GM12878 (cell line): ENCODE measurements at regions not wholly inside any gene's neighbourhood (a gene's known extent, or its start where the extent isn't known, plus 50 kb on each side); places are given as distances from the start of the nearest gene placed in this dataset.

ENCODE experiments used
- ATAC-seq: fragments of 200-7000 bp; cut with Tn5 transposase; 3 replicates; pipeline ENCODE4 v1.9.1; 2020; ENCODE audit warnings: mild to moderate bottlenecking, moderate library complexity
- BruUV-seq: library from RNA; stranded (reverse); fragments of 400-500 nt; replicated peaks from 2 replicates; lab custom pipeline; 2021; lab: Mats Ljungman, UMichigan
- CTCF ChIA-PET: fragments of 300-600 bp; sonication (Branson Sonifier 250); formaldehyde crosslinking; extraction: SDS; loops from one replicate; lab custom pipeline; 2021; ENCODE audit warnings: inconsistent platforms; lab: Yijun Ruan, JAX
- POLR2A ChIA-PET: fragments of 350-600 bp; formaldehyde crosslinking; extraction: SDS; loops from one replicate; lab custom pipeline; 2021; ENCODE audit warnings: inconsistent platforms; lab: Charles Lee
- RAD21 ChIA-PET: fragments of 300-600 bp; sonication (Branson Sonifier 250); formaldehyde crosslinking; loops from one replicate; lab custom pipeline; 2023; ENCODE audit warnings: antibody characterized with exemption; ENCODE audit not compliant: unreplicated experiment; lab: Charles Lee
- SMC1A ChIA-PET: fragments of 300-600 bp; sonication (Branson Sonifier 250); formaldehyde crosslinking; loops from one replicate; lab custom pipeline; 2023; ENCODE audit not compliant: unreplicated experiment, uncharacterized antibody; lab: Charles Lee
- DNase-seq: peaks from one replicate; pipeline ENCODE4 v3.0.0-alpha.2; 2011; ENCODE audit warnings: low read depth, low spot score
- FAIRE-seq: peaks from 3 replicates; lab custom pipeline; 2011; peaks lifted over from hg19 to GRCh38; lab: Jason Lieb, UNC
- H2AFZ ChIP-seq: 2 replicates; pipeline ENCODE4 v1.6.0; 2011; ENCODE audit warnings: low read depth, low read length, control low read depth; ENCODE audit not compliant: control insufficient read depth
- H3K27ac ChIP-seq: 2 replicates; pipeline ENCODE4 v1.5.1; 2011; ENCODE audit warnings: control low read depth; ENCODE audit not compliant: control insufficient read depth, insufficient read depth
- H3K27me3 ChIP-seq, 2 experiments: replicated peaks in 1 of 2; 2 replicates each; pipeline versions ENCODE4 v1.6.0 to v1.6.1; 2011; ENCODE audit warnings: low read length in 1 of 2; ENCODE audit not compliant: control insufficient read depth in 2 of 2, insufficient read depth in 2 of 2
- H3K36me3 ChIP-seq, 2 experiments: 2 replicates each; pipeline ENCODE4 v1.5.1; 2011; ENCODE audit warnings: low read length in 1 of 2; ENCODE audit not compliant: control insufficient read depth in 2 of 2, insufficient read depth in 2 of 2
- H3K4me1 ChIP-seq: 2 replicates; pipeline ENCODE4 v1.6.1; 2011; ENCODE audit warnings: mild to moderate bottlenecking, low read length, moderate library complexity, mixed read lengths; ENCODE audit not compliant: control insufficient read depth, insufficient read depth
- H3K4me2 ChIP-seq: 2 replicates; pipeline ENCODE4 v1.6.0; 2011; ENCODE audit warnings: control low read depth; ENCODE audit not compliant: control insufficient read depth, insufficient read depth
- H3K4me3 ChIP-seq: fragments of 200-600 bp; sonication (generic); 2 replicates; pipeline ENCODE4 v1.5.1; 2016
- H3K79me2 ChIP-seq: 2 replicates; pipeline ENCODE4 v1.6.0; 2011; ENCODE audit warnings: low read length; ENCODE audit not compliant: control insufficient read depth, insufficient read depth
- H3K9ac ChIP-seq: 2 replicates; pipeline ENCODE4 v1.8.0; 2011; ENCODE audit warnings: low read length, control low read depth, mixed read lengths; ENCODE audit not compliant: control insufficient read depth, insufficient read depth
- H3K9me3 ChIP-seq: replicated peaks from 3 replicates; pipeline ENCODE4 v1.5.1; 2011; ENCODE audit warnings: mild to moderate bottlenecking, low read length; ENCODE audit not compliant: control insufficient read depth, insufficient read depth
- H4K20me1 ChIP-seq: 2 replicates; pipeline ENCODE4 v1.6.0; 2011; ENCODE audit not compliant: control insufficient read depth, insufficient read depth
- BCL11A ChIP-seq: IDR thresholded peaks from 2 replicates; pipeline ENCODE4 v1.6.1; 2011; ENCODE audit warnings: low read depth, low read length
- GABPA ChIP-seq: IDR thresholded peaks from 2 replicates; pipeline ENCODE4 v1.6.1; 2014; ENCODE audit warnings: antibody characterized with exemption, low read depth, mild to moderate bottlenecking, inconsistent platforms
- HDAC6 ChIP-seq: fragments of 200-600 bp; sonication (generic); IDR thresholded peaks from one replicate; pipeline ENCODE4 v1.8.0; 2017; ENCODE audit warnings: antibody characterized with exemption; ENCODE audit not compliant: unreplicated experiment
- HDGF ChIP-seq: fragments of 450-650 bp; IDR thresholded peaks from 2 replicates; pipeline ENCODE4 v1.6.1; 2016; ENCODE audit warnings: antibody characterized with exemption
- MXI1 ChIP-seq: fragments of 150-350 bp; IDR thresholded peaks from 2 replicates; pipeline ENCODE4 v1.6.1; 2011; ENCODE audit warnings: low read depth, mild to moderate bottlenecking, inconsistent platforms, low read length, improper control_type of control experiment
- NFIC ChIP-seq: IDR thresholded peaks from 2 replicates; pipeline ENCODE4 v1.6.1; 2012; ENCODE audit warnings: low read depth, mild to moderate bottlenecking, inconsistent platforms, low read length, moderate library complexity
- NFYB ChIP-seq: IDR thresholded peaks from 2 replicates; pipeline ENCODE4 v1.6.1; 2011; ENCODE audit warnings: low read depth, mild to moderate bottlenecking, low read length, improper control_type of control experiment, moderate library complexity; ENCODE audit not compliant: insufficient read depth
- PAX5 ChIP-seq: IDR thresholded peaks from 2 replicates; pipeline ENCODE4 v1.6.1; 2011; ENCODE audit warnings: low read depth, low read length, borderline replicate concordance
- POU2F2 ChIP-seq: IDR thresholded peaks from 3 replicates; pipeline ENCODE4 v1.6.1; 2011; ENCODE audit warnings: low read depth, mild to moderate bottlenecking, low read length, borderline replicate concordance
- SMARCA5 ChIP-seq: fragments of 450-650 bp; IDR thresholded peaks from 2 replicates; pipeline ENCODE4 v1.6.1; 2017; ENCODE audit warnings: mild to moderate bottlenecking
- SP1 ChIP-seq: IDR thresholded peaks from one replicate; pipeline ENCODE4 v1.6.1; 2011; ENCODE audit warnings: low read depth, low read length
- STAT3 ChIP-seq: IDR thresholded peaks from 2 replicates; pipeline ENCODE4 v1.6.1; 2011; ENCODE audit warnings: low read depth, low read length, improper control_type of control experiment
- TBL1XR1 ChIP-seq: IDR thresholded peaks from 2 replicates; pipeline ENCODE4 v1.6.1; 2012; ENCODE audit warnings: low read depth, low read length, improper control_type of control experiment
- TCF7 ChIP-seq: IDR thresholded peaks from 2 replicates; pipeline ENCODE4 v1.6.1; 2014; ENCODE audit warnings: antibody characterized with exemption, borderline replicate concordance
- ZBED1 ChIP-seq: IDR thresholded peaks from 2 replicates; pipeline ENCODE4 v1.6.1; 2016; ENCODE audit warnings: borderline replicate concordance
- WGBS: methylation state at CpG from one replicate; pipeline ENCODE4 v1.1.6; 2016; ENCODE audit warnings: low lambda C conversion rate; ENCODE audit not compliant: insufficient replicate concordance, insufficient coverage; ENCODE audit errors: missing lambda C conversion rate; 5-methylcytosine and 5-hydroxymethylcytosine counted together
- in situ Hi-C: fragments of 300-500 bp; cut with MboI; formaldehyde crosslinking; loops from 9 replicates; pipeline ENCODE4 v1.14.3; 2018; ENCODE audit warnings: mixed read lengths
- intact Hi-C: fragments of 100-400 bp; cut with micrococcal nuclease; formaldehyde crosslinking; loops from one replicate; pipeline ENCODE4 v1.14.2; 2022; ENCODE audit not compliant: unreplicated experiment
- TF ChIP-seq, protein P1 (sequence below): IDR thresholded peaks from 2 replicates; pipeline ENCODE4 v1.6.1; 2011; ENCODE audit warnings: borderline replicate concordance, low read depth, mild to moderate bottlenecking, moderate library complexity, mixed read lengths, low read length; ENCODE audit not compliant: insufficient read depth; ENCODE audit errors: extremely low read length
- TF ChIP-seq, protein P2 (sequence below): fragments of 150-350 bp; IDR thresholded peaks from 2 replicates; pipeline ENCODE4 v1.6.1; 2016; ENCODE audit warnings: low read depth, low read length

DNA sequence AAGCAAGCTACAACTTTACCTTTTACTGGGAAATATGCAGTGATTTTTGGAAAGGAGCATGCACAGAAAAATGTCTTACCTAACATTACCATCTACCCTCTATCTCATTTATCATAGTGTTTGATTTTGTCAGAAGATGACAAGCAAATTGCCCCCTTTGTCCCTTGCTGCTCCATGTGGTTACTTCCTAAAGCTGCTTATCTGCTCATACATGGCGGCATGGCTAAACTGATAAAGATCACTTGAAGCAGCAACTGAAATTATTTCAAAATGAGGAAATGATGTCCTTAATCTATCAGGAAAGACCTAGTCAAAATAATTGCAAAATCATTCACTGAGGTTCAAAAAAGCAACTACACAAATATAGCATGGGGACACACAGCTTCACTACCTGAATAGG, 1198.5 kb upstream of the SORCS1 start:
- Histone ChIP-seq H3K27ac (no peak overlapping the region), H3K36me3 (no peaks in the 10 kb centered on the region), H3K9ac (no peak overlapping the region), H2AFZ (no peak overlapping the region), H3K79me2 (no peaks in the 10 kb centered on the region), H3K4me1 (no peaks in the 10 kb centered on the region), H3K9me3 (no peaks in the 10 kb centered on the region), H3K4me2 (no peak overlapping the region), H3K27me3 (no peaks in the 10 kb centered on the region), H3K4me3 (no peak overlapping the region), H4K20me1 (no peaks in the 10 kb centered on the region)
- ChIA-PET RAD21 (no interaction called here), POLR2A (no interaction called here), SMC1A (no interaction called here), CTCF (no interaction called here)
- intact Hi-C loops (no loop called here), in situ Hi-C loops (no loop called here)
- ATAC-seq (no peak), DNase-seq (no peak), FAIRE-seq (no peak)
- BruUV-seq: no TSS peak
- 72% methylated on average over 1 of the region's 1 CpG for WGBS
- TF ChIP-seq STAT3: no peak
- no peak for TF ChIP-seq SP1
- no peak for TF ChIP-seq PAX5
- TF ChIP-seq MXI1: no peak
- TF ChIP-seq TCF7: no peak
- no peak for TF ChIP-seq TBL1XR1
- TF ChIP-seq NFIC: no peak
- TF ChIP-seq, protein P1, sequence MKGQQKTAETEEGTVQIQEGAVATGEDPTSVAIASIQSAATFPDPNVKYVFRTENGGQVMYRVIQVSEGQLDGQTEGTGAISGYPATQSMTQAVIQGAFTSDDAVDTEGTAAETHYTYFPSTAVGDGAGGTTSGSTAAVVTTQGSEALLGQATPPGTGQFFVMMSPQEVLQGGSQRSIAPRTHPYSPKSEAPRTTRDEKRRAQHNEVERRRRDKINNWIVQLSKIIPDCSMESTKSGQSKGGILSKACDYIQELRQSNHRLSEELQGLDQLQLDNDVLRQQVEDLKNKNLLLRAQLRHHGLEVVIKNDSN: no peak
- no peak for TF ChIP-seq NFYB
- no peak for TF ChIP-seq SMARCA5
- TF ChIP-seq BCL11A: no peak
- TF ChIP-seq ZBED1: no peak
- TF ChIP-seq, protein P2, sequence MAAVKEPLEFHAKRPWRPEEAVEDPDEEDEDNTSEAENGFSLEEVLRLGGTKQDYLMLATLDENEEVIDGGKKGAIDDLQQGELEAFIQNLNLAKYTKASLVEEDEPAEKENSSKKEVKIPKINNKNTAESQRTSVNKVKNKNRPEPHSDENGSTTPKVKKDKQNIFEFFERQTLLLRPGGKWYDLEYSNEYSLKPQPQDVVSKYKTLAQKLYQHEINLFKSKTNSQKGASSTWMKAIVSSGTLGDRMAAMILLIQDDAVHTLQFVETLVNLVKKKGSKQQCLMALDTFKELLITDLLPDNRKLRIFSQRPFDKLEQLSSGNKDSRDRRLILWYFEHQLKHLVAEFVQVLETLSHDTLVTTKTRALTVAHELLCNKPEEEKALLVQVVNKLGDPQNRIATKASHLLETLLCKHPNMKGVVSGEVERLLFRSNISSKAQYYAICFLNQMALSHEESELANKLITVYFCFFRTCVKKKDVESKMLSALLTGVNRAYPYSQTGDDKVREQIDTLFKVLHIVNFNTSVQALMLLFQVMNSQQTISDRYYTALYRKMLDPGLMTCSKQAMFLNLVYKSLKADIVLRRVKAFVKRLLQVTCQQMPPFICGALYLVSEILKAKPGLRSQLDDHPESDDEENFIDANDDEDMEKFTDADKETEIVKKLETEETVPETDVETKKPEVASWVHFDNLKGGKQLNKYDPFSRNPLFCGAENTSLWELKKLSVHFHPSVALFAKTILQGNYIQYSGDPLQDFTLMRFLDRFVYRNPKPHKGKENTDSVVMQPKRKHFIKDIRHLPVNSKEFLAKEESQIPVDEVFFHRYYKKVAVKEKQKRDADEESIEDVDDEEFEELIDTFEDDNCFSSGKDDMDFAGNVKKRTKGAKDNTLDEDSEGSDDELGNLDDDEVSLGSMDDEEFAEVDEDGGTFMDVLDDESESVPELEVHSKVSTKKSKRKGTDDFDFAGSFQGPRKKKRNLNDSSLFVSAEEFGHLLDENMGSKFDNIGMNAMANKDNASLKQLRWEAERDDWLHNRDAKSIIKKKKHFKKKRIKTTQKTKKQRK: no peak
- TF ChIP-seq GABPA: no peak
- no peak for TF ChIP-seq POU2F2
- TF ChIP-seq HDAC6: no peak
- TF ChIP-seq HDGF: no peak
